ENCODE measurements at regions not wholly inside any gene's neighbourhood (a gene's known extent, or its start where the extent isn't known, plus 50 kb on each side); places are given as distances from the start of the nearest gene placed in this dataset.

DNA sequence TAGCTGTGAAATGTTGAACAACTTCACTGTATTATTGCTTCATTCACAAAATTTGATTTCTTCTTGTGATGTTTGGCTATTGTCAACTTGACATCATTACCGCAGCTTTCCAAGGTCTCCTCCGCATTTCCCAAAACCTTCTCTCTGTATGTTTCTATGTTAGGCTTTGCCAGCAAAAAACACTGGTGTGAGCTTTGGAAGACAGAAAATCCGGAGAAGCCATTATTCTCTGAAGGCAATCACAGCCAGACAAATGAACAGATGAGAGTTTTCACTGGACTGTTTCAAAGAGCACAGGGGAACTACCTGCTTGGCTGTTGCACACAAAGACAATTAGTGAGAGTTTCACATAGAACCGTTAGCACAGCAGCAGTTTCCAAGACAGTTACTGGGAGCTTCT is 609.6 kb downstream of the BRINP3 start:
- intact Hi-C loops (cut with micrococcal nuclease; ENCODE audit: unreplicated experiment) = no loop called here
- CTCF ChIA-PET (ENCODE audit: unreplicated experiment) = no interaction called here
- POLR2A ChIA-PET = interaction anchor here (0.5 to 1.3 kb wide), 2 partner anchors 12 to 1635 kb away, joined by 3 to 4 read pairs; no protein-coding TSS in a partner anchor

GRCh38 chr1:189874715-189875435 is 602.8 kb downstream of the BRINP3 start:
- CTCF ChIA-PET (ENCODE audit: unreplicated experiment) = no interaction called here

More for the DNA sequence above, 609.6 kb downstream of the BRINP3 start:
- H3K36me3 ChIP-seq (ENCODE audit: insufficient read depth, low read length) = no peaks in the 10 kb centered on the region
- DNase-seq (ENCODE audit: low spot score) = no peak
- H3K79me2 ChIP-seq (ENCODE audit: insufficient read depth, low read depth, low read length) = no peaks in the 10 kb centered on the region
- no peak overlapping the region for H3K4me2 ChIP-seq (ENCODE audit: low read length)
- no peak overlapping the region for H3K4me3 ChIP-seq (ENCODE audit: low read depth, low read length, poor library complexity, severe bottlenecking)
- no peaks in the 10 kb centered on the region for H3K4me1 ChIP-seq (ENCODE audit: insufficient read depth, low read length, poor library complexity, severe bottlenecking)
- no peak for TF ChIP-seq EZH2phosphoT487 (IDR thresholded peaks at IDR 0.05; ENCODE audit: borderline replicate concordance, low read depth, low read length)
- TF ChIP-seq CTCF (conservative IDR thresholded peaks at IDR 0.05; ENCODE audit: low read length) = no peak
- no peak overlapping the region for H3K27ac ChIP-seq (ENCODE audit: low read depth, low read length, poor library complexity, severe bottlenecking)
- H2AFZ ChIP-seq (ENCODE audit: low read length) = no peak overlapping the region
- no peaks in the 10 kb centered on the region for H3K9me2 ChIP-seq (ENCODE audit: insufficient read depth, low read length)
- H3K9me3 ChIP-seq (ENCODE audit: low read length) = no peaks in the 10 kb centered on the region
- no peaks in the 10 kb centered on the region for H4K20me1 ChIP-seq (ENCODE audit: insufficient read depth, low read length)
- no TSS peak for BruUV-seq (replicated peaks)

More at GRCh38 chr1:189874715-189875435, 602.8 kb downstream of the BRINP3 start:
- Histone ChIP-seq H2AFZ (ENCODE audit: low read length) (no peak overlapping the region), H3K4me3 (ENCODE audit: low read depth, low read length, poor library complexity, severe bottlenecking) (no peak overlapping the region), H3K9me2 (ENCODE audit: insufficient read depth, low read length) (no peaks in the 10 kb centered on the region), H3K9me3 (ENCODE audit: low read length) (no peaks in the 10 kb centered on the region), H3K27ac (ENCODE audit: low read depth, low read length, poor library complexity, severe bottlenecking) (no peak overlapping the region), H3K4me1 (ENCODE audit: insufficient read depth, low read length, poor library complexity, severe bottlenecking) (no peaks in the 10 kb centered on the region), H3K79me2 (ENCODE audit: insufficient read depth, low read depth, low read length) (no peaks in the 10 kb centered on the region), H3K4me2 (ENCODE audit: low read length) (no peak overlapping the region), H4K20me1 (ENCODE audit: insufficient read depth, low read length) (no peaks in the 10 kb centered on the region), H3K36me3 (ENCODE audit: insufficient read depth, low read length) (no peaks in the 10 kb centered on the region)
- POLR2A ChIA-PET = interaction anchor here (1.0 kb wide), 1 partner anchor 1243 kb away, joined by 3 read pairs; no protein-coding TSS in a partner anchor
- no TSS peak for BruUV-seq (replicated peaks)
- intact Hi-C loops (cut with micrococcal nuclease; ENCODE audit: unreplicated experiment) = no loop called here
- no peak for DNase-seq (ENCODE audit: low spot score)
- no peak for TF ChIP-seq EZH2phosphoT487 (IDR thresholded peaks at IDR 0.05; ENCODE audit: borderline replicate concordance, low read depth, low read length)
- TF ChIP-seq CTCF (conservative IDR thresholded peaks at IDR 0.05; ENCODE audit: low read length) = no peak

Data from OCI-LY7 (cell line).